HepG2 (cell line): ENCODE measurements at regions not wholly inside any gene's neighbourhood (a gene's known extent, or its start where the extent isn't known, plus 50 kb on each side); places are given as distances from the start of the nearest gene placed in this dataset.

ENCODE experiments used
- ATAC-seq: fragments of 200-7000 bp; cut with Tn5 transposase; 3 replicates; pipeline ENCODE4 v1.9.1; 2020; ENCODE audit warnings: mild to moderate bottlenecking, moderate library complexity
- BruUV-seq: library from RNA; stranded (reverse); fragments of 400-500 nt; replicated peaks from 2 replicates; lab custom pipeline; 2021; lab: Mats Ljungman, UMichigan
- CTCF ChIA-PET: fragments of 300-600 bp; formaldehyde crosslinking; extraction: SDS; loops from one replicate; lab custom pipeline; 2021; ENCODE audit warnings: low total read pairs, inconsistent platforms, low intra/inter-chr PET ratio; lab: Yijun Ruan, JAX
- POLR2A ChIA-PET: fragments of 350-600 bp; sonication (Branson Sonifier 250); formaldehyde crosslinking; loops from one replicate; lab custom pipeline; 2020; ENCODE audit warnings: antibody characterized with exemption, inconsistent platforms; lab: Yijun Ruan, JAX
- DNase-seq: peaks from one replicate; pipeline ENCODE4 v3.0.0-alpha.2; 2015; ENCODE audit warnings: low spot score
- FAIRE-seq: peaks from 3 replicates; lab custom pipeline; 2011; peaks lifted over from hg19 to GRCh38; lab: Jason Lieb, UNC
- H2AFZ ChIP-seq: one replicate; pipeline ENCODE4 v1.6.1; 2011; ENCODE audit warnings: low read length, inconsistent platforms
- H3K27ac ChIP-seq: fragments of 300-600 bp; 3 replicates; pipeline ENCODE4 v1.8.0; 2011; ENCODE audit warnings: mixed run types, mild to moderate bottlenecking, mixed read lengths, low read length, inconsistent platforms; ENCODE audit not compliant: insufficient read depth; ENCODE audit errors: extremely low read length
- H3K27me3 ChIP-seq, 2 experiments: fragments of 200-600 bp in 1 of 2; 2 replicates in 1 of 2; 3 replicates in 1 of 2; pipeline versions ENCODE4 v1.6.0 to v1.8.0; 2011; ENCODE audit warnings: low read length in 2 of 2, mild to moderate bottlenecking in 2 of 2, moderate library complexity in 2 of 2, inconsistent platforms in 1 of 2; ENCODE audit not compliant: insufficient read depth in 2 of 2, control insufficient read depth in 1 of 2
- H3K36me3 ChIP-seq, 2 experiments: fragments of 200-600 bp in 1 of 2; replicated peaks in 1 of 2; 2 replicates in 1 of 2; 3 replicates in 1 of 2; pipeline versions ENCODE4 v1.5.1 to v1.8.0; 2011; ENCODE audit warnings: low read length in 2 of 2, inconsistent platforms in 1 of 2; ENCODE audit not compliant: insufficient read depth in 2 of 2, control insufficient read depth in 1 of 2
- H3K4me1 ChIP-seq: 2 replicates; pipeline ENCODE4 v1.5.1; 2012; ENCODE audit warnings: low read length, inconsistent platforms; ENCODE audit not compliant: insufficient read depth
- H3K4me2 ChIP-seq: 2 replicates; pipeline ENCODE4 v1.6.0; 2011; ENCODE audit warnings: low read depth, low read length, inconsistent platforms
- H3K4me3 ChIP-seq, 3 experiments: fragments of 200-600 bp in 1 of 3; sonication (generic), shearing (Covaris generic) in 1 of 3; replicated peaks in 1 of 3; 2 replicates each; pipeline ENCODE4 v1.5.1; 2011 to 2016; ENCODE audit warnings: low read length in 3 of 3, inconsistent platforms in 2 of 3, low read depth in 2 of 3, mild to moderate bottlenecking in 2 of 3, control low read depth in 1 of 3, mixed read lengths in 1 of 3; ENCODE audit not compliant: insufficient read depth in 1 of 3
- H3K79me2 ChIP-seq: one replicate; pipeline ENCODE4 v1.6.1; 2011; ENCODE audit warnings: low read length, inconsistent platforms; ENCODE audit not compliant: insufficient read depth
- H3K9ac ChIP-seq: 2 replicates; pipeline ENCODE4 v1.6.0; 2011; ENCODE audit warnings: mild to moderate bottlenecking, low read depth, low read length, inconsistent platforms; ENCODE audit not compliant: insufficient read depth
- H3K9me3 ChIP-seq: 2 replicates; pipeline ENCODE4 v1.5.1; 2012; ENCODE audit warnings: mild to moderate bottlenecking, low read length
- H4K20me1 ChIP-seq: 2 replicates; pipeline ENCODE4 v1.6.0; 2011; ENCODE audit warnings: inconsistent platforms, mild to moderate bottlenecking, low read length, moderate library complexity; ENCODE audit not compliant: insufficient read depth
- BATF2 ChIP-seq: sonication (generic); formaldehyde crosslinking; IDR thresholded peaks from 2 replicates; pipeline ENCODE4 v1.8.0; 2022; ENCODE audit warnings: mild to moderate bottlenecking, missing genetic modification reagents, moderate library complexity
- CHD2 ChIP-seq: IDR thresholded peaks from 2 replicates; pipeline ENCODE4 v1.6.1; 2011; ENCODE audit warnings: low read depth, low read length, improper control_type of control experiment
- FOXO1 ChIP-seq: sonication (generic); formaldehyde crosslinking; IDR thresholded peaks from 2 replicates; pipeline ENCODE4 v1.4.0; 2020; ENCODE audit warnings: missing genetic modification reagents
- GLMP ChIP-seq: sonication (generic); formaldehyde crosslinking; IDR thresholded peaks from 2 replicates; pipeline ENCODE4 v1.9.0; 2021; ENCODE audit warnings: missing genetic modification reagents, mild to moderate bottlenecking, borderline replicate concordance
- MEF2D ChIP-seq: sonication (generic); formaldehyde crosslinking; IDR thresholded peaks from 2 replicates; pipeline ENCODE4 v1.5.1; 2020; ENCODE audit warnings: mild to moderate bottlenecking, missing genetic modification reagents
- NFE2L1 ChIP-seq: sonication (generic); formaldehyde crosslinking; IDR thresholded peaks from 2 replicates; pipeline ENCODE4 v1.4.0; 2020; ENCODE audit warnings: missing genetic modification reagents, mild to moderate bottlenecking, borderline replicate concordance
- SMAD1 ChIP-seq: sonication (generic); formaldehyde crosslinking; IDR thresholded peaks from 2 replicates; pipeline ENCODE4 v1.4.0; 2020; ENCODE audit warnings: missing genetic modification reagents, low read depth, mild to moderate bottlenecking, borderline replicate concordance
- ZBTB7A ChIP-seq: sonication (generic); formaldehyde crosslinking; IDR thresholded peaks from 2 replicates; pipeline ENCODE4 v1.8.0; 2022; ENCODE audit warnings: mild to moderate bottlenecking, missing genetic modification reagents
- ZFP62 ChIP-seq: sonication (generic); formaldehyde crosslinking; IDR thresholded peaks from 2 replicates; pipeline ENCODE4 v1.4.0; 2020; ENCODE audit warnings: missing genetic modification reagents
- ZKSCAN5 ChIP-seq: sonication (generic); formaldehyde crosslinking; IDR thresholded peaks from 2 replicates; pipeline ENCODE4 v1.5.1; 2020; ENCODE audit warnings: mild to moderate bottlenecking, missing genetic modification reagents
- ZNF282 ChIP-seq: fragments of 450-650 bp; IDR thresholded peaks from 2 replicates; pipeline ENCODE4 v1.6.1; 2018; ENCODE audit not compliant: partially characterized antibody
- ZNF331 ChIP-seq: sonication (generic); formaldehyde crosslinking; IDR thresholded peaks from 2 replicates; pipeline ENCODE4 v1.4.0; 2020; ENCODE audit warnings: missing genetic modification reagents
- ZNF512B ChIP-seq: sonication (generic); formaldehyde crosslinking; IDR thresholded peaks from 2 replicates; pipeline ENCODE4 v1.5.1; 2020; ENCODE audit warnings: missing genetic modification reagents, mild to moderate bottlenecking, borderline replicate concordance
- ZNF574 ChIP-seq: sonication (generic); formaldehyde crosslinking; IDR thresholded peaks from 2 replicates; pipeline ENCODE4 v1.4.0; 2020; ENCODE audit warnings: missing genetic modification reagents
- ZNF749 ChIP-seq: sonication (generic); formaldehyde crosslinking; IDR thresholded peaks from 2 replicates; pipeline ENCODE4 v1.8.0; 2022; ENCODE audit warnings: mild to moderate bottlenecking, missing genetic modification reagents, moderate library complexity, borderline replicate concordance
- ZNF788 ChIP-seq: sonication (generic); formaldehyde crosslinking; IDR thresholded peaks from 2 replicates; pipeline ENCODE4 v1.5.0; 2020; ENCODE audit warnings: mild to moderate bottlenecking, missing genetic modification reagents, borderline replicate concordance
- ZSCAN29 ChIP-seq: sonication (generic); formaldehyde crosslinking; conservative IDR thresholded peaks from 2 replicates; pipeline ENCODE4 v1.4.0; 2020; ENCODE audit warnings: mild to moderate bottlenecking, missing genetic modification reagents
- WGBS: methylation state at CpG from one replicate; pipeline ENCODE4 v1.1.6; 2017; ENCODE audit warnings: low lambda C conversion rate; 5-methylcytosine and 5-hydroxymethylcytosine counted together
- in situ Hi-C: cut with HindIII; loops from 2 replicates; pipeline ENCODE4 v1.10.0; 2017; ENCODE audit warnings: low pct_unique_long_range_greater_than_20kb; ENCODE audit not compliant: extremely low pct_ligation_motif_present
- intact Hi-C: fragments of 100-400 bp; cut with micrococcal nuclease; formaldehyde crosslinking; loops from one replicate; pipeline ENCODE4 v1.10.0; 2022; ENCODE audit not compliant: unreplicated experiment

- POLR2A ChIA-PET: no interaction called here
- Histone ChIP-seq H3K36me3 (no peaks in the 10 kb centered on the region), H3K27ac (no peak overlapping the region), H3K4me2 (no peak overlapping the region), H3K4me3 (no peak overlapping the region), H4K20me1 (no peaks in the 10 kb centered on the region), H2AFZ (no peak overlapping the region), H3K79me2 (no peaks in the 10 kb centered on the region), H3K4me1 (no peaks in the 10 kb centered on the region), H3K9ac (no peak overlapping the region), H3K9me3 (peaks cover 79% of the 10 kb centered on the region), H3K27me3 (no peaks in the 10 kb centered on the region)
- CTCF ChIA-PET: no interaction called here
- no peak for DNase-seq
- BruUV-seq: no TSS peak
- no peak for TF ChIP-seq GLMP (CRISPR knock-in tag)
- TF ChIP-seq CHD2: no peak
- TF ChIP-seq ZNF282: no peak
- TF ChIP-seq ZNF788 (CRISPR knock-in tag): no peak
- no peak for TF ChIP-seq ZNF574 (CRISPR knock-in tag)
- TF ChIP-seq ZBTB7A (CRISPR knock-in tag): no peak
- no peak for TF ChIP-seq MEF2D
- TF ChIP-seq FOXO1 (CRISPR knock-in tag): no peak
- TF ChIP-seq ZSCAN29 (CRISPR knock-in tag): no peak
- no peak for TF ChIP-seq ZNF749 (CRISPR knock-in tag)
- TF ChIP-seq ZNF331: no peak
- no peak for TF ChIP-seq ZNF512B (CRISPR knock-in tag)
- no peak for TF ChIP-seq BATF2 (CRISPR knock-in tag)
- TF ChIP-seq NFE2L1 (CRISPR knock-in tag): no peak
- no peak for TF ChIP-seq ZKSCAN5 (CRISPR knock-in tag)
- no peak for TF ChIP-seq ZFP62 (CRISPR knock-in tag)
- no peak for TF ChIP-seq SMAD1 (CRISPR knock-in tag)
- no peak for FAIRE-seq
- WGBS: 42% methylated on average over 3 of the region's 3 CpGs
- ATAC-seq: no peak
- intact Hi-C loops (no loop called here), in situ Hi-C loops (no loop called here)
Observed at GRCh38 chr4:14293582-14293981, 666.1 kb upstream of the BOD1L1 start.
